ENCODE measurements at regions not wholly inside any gene's neighbourhood (a gene's known extent, or its start where the extent isn't known, plus 50 kb on each side); places are given as distances from the start of the nearest gene placed in this dataset.
"Not testable (repeated sequence)": the region's sequence is repeated elsewhere in the genome, so short reads cannot be mapped to it uniquely, and the experiment has no call there.

DNA sequence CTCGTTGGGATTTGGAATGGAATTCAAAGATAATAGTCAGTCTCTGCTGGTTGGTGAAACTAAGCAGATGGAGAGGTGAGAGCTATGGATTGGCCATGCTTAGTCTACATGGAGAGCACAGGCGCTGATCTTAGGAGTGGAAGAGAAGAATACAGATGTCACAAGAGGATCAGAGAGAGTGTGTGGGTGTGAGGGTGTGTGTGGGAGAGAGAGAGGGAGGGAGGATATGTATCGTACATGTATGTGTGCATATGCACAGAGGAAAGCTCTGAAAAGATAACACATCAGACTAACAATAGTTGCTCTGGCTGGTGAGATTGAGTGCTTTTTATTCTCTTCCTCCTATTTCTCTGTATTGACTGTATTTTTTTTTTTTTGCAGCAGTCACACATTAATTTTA, 686.2 kb upstream of the TBX3 start:
- ChIA-PET POLR2A (no interaction called here), CTCF (no interaction called here)
- Histone ChIP-seq H3K27me3 (ENCODE audit: control insufficient read depth in 2 of 2, insufficient read depth in 2 of 2, low read length in 2 of 2) (no peaks in the 10 kb centered on the region), H3K36me3 (ENCODE audit: control insufficient read depth in 2 of 2, extremely low read depth in 1 of 2, insufficient read depth in 2 of 2, low read length in 2 of 2) (no peaks in the 10 kb centered on the region), H2AFZ (ENCODE audit: low read depth, low read length) (no peak overlapping the region), H3K9ac (replicated peaks; ENCODE audit: extremely low read depth, insufficient read depth, low read length) (no peak overlapping the region), H3K4me1 (ENCODE audit: control insufficient read depth, extremely low read depth, insufficient read depth, low read length) (no peaks in the 10 kb centered on the region), H3K9me1 (replicated peaks; ENCODE audit: control insufficient read depth, extremely low read depth, insufficient read depth, low read length) (no peaks in the 10 kb centered on the region), H4K20me1 (replicated peaks; ENCODE audit: control insufficient read depth, extremely low read depth, insufficient read depth, low read length) (no peaks in the 10 kb centered on the region), H3K4me2 (ENCODE audit: insufficient read depth, low read length) (no peak overlapping the region), H3K79me2 (ENCODE audit: control insufficient read depth, insufficient read depth, low read length) (no peaks in the 10 kb centered on the region), H3K9me3 (replicated peaks; ENCODE audit: control insufficient read depth, insufficient read depth, low read length) (no peaks in the 10 kb centered on the region), H3K4me3 (replicated peaks in 1 of 3; ENCODE audit: insufficient read depth in 1 of 3, low read depth in 1 of 3, low read length in 3 of 3) (no peak overlapping the region), H3K27ac (ENCODE audit: insufficient read depth, low read depth, low read length) (no peak overlapping the region)
- FAIRE-seq (no peak), DNase-seq (ENCODE audit: low read depth, low spot score) (no peak)
- dilution Hi-C loops (cut with MboI; ENCODE audit: extremely low pct_ligation_motif_present, low sequenced_read_pairs) (no loop called here), intact Hi-C loops (cut with micrococcal nuclease) (no loop called here)
- TF ChIP-seq POLR2A (IDR thresholded peaks at IDR 0.05; ENCODE audit: low read depth, low read length) (no peak), EZH2 (IDR thresholded peaks at IDR 0.05; ENCODE audit: borderline replicate concordance, low read depth, low read length, severe bottlenecking) (no peak), POLR2AphosphoS5 (IDR thresholded peaks at IDR 0.05; ENCODE audit: insufficient read depth, low read depth, low read length) (no peak), GATA2 (IDR thresholded peaks at IDR 0.05; ENCODE audit: insufficient read depth, insufficient read length, low read depth, low read length) (no peak), JUN (IDR thresholded peaks at IDR 0.05; ENCODE audit: borderline replicate concordance, insufficient read depth, insufficient read length, low read depth) (no peak), FOS (IDR thresholded peaks at IDR 0.05; ENCODE audit: borderline replicate concordance, insufficient read depth, low read length) (no peak), MYC (IDR thresholded peaks at IDR 0.05; ENCODE audit: low read depth, low read length) (no peak)
- TF ChIP-seq, protein P1, sequence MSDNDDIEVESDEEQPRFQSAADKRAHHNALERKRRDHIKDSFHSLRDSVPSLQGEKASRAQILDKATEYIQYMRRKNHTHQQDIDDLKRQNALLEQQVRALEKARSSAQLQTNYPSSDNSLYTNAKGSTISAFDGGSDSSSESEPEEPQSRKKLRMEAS (IDR thresholded peaks at IDR 0.05; ENCODE audit: insufficient read depth, insufficient read length) = no peak
- TF ChIP-seq, protein P2, sequence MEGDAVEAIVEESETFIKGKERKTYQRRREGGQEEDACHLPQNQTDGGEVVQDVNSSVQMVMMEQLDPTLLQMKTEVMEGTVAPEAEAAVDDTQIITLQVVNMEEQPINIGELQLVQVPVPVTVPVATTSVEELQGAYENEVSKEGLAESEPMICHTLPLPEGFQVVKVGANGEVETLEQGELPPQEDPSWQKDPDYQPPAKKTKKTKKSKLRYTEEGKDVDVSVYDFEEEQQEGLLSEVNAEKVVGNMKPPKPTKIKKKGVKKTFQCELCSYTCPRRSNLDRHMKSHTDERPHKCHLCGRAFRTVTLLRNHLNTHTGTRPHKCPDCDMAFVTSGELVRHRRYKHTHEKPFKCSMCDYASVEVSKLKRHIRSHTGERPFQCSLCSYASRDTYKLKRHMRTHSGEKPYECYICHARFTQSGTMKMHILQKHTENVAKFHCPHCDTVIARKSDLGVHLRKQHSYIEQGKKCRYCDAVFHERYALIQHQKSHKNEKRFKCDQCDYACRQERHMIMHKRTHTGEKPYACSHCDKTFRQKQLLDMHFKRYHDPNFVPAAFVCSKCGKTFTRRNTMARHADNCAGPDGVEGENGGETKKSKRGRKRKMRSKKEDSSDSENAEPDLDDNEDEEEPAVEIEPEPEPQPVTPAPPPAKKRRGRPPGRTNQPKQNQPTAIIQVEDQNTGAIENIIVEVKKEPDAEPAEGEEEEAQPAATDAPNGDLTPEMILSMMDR (IDR thresholded peaks at IDR 0.05; ENCODE audit: extremely low read depth in 1 of 2, insufficient read depth in 1 of 2, low read depth in 1 of 2, low read length in 2 of 2) = no peak
- no TSS peak for BruUV-seq (replicated peaks)

DNA sequence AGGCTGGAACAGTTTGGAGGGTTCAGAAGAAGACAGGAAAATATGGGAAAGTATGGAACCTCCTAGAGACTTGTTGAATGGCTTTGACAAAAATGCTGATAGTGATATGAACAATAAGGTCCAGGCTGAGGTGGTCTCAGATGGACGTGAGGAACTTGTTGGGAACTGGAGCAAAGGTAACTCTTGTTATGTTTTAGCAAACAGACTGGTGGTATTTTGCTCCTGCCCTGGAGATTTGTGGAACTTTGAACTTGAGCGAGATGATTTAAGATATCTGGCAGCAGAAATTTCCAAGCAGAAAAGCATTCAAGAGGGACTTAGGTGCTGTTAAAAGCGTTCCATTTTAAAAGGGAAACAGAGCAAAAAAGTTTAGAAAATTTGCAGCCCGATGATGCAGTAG, 682.3 kb upstream of the TBX3 start:
- CTCF ChIA-PET; FAIRE-seq; H3K9me1 ChIP-seq (replicated peaks; ENCODE audit: control insufficient read depth, extremely low read depth, insufficient read depth, low read length): not testable (repeated sequence)

DNA sequence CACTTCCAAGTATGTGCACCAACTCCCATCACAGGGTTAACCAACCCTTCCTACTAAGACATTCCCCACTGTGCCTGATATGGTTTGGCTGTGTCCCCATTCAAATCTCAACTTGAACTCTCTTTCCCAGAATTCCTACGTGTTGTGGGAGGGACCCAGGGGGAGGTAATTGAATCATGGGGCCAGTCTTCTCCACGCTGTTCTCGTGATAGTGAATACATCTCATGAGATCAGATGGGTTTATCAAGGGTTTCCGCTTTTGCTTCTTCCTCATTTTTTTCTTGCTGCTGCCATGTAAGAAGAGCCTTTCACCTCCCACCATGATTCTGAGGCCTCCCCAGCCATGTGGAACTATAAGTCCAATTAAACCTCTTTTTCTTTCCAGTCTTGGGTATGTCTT, 681.8 kb upstream of the TBX3 start:
- dilution Hi-C loops (cut with MboI; ENCODE audit: extremely low pct_ligation_motif_present, low sequenced_read_pairs); H3K4me1 ChIP-seq (ENCODE audit: control insufficient read depth, extremely low read depth, insufficient read depth, low read length); H3K9ac ChIP-seq (replicated peaks; ENCODE audit: extremely low read depth, insufficient read depth, low read length); H3K9me1 ChIP-seq (replicated peaks; ENCODE audit: control insufficient read depth, extremely low read depth, insufficient read depth, low read length); H3K27ac ChIP-seq (ENCODE audit: insufficient read depth, low read depth, low read length); H2AFZ ChIP-seq (ENCODE audit: low read depth, low read length); intact Hi-C loops (cut with micrococcal nuclease); H3K36me3 ChIP-seq (ENCODE audit: control insufficient read depth in 2 of 2, extremely low read depth in 1 of 2, insufficient read depth in 2 of 2, low read length in 2 of 2); H3K79me2 ChIP-seq (ENCODE audit: control insufficient read depth, insufficient read depth, low read length); POLR2A ChIA-PET; DNase-seq (ENCODE audit: low read depth, low spot score); H3K4me3 ChIP-seq (replicated peaks in 1 of 3; ENCODE audit: insufficient read depth in 1 of 3, low read depth in 1 of 3, low read length in 3 of 3); H4K20me1 ChIP-seq (replicated peaks; ENCODE audit: control insufficient read depth, extremely low read depth, insufficient read depth, low read length); H3K27me3 ChIP-seq (ENCODE audit: control insufficient read depth in 2 of 2, insufficient read depth in 2 of 2, low read length in 2 of 2); CTCF ChIA-PET; FAIRE-seq; H3K4me2 ChIP-seq (ENCODE audit: insufficient read depth, low read length); H3K9me3 ChIP-seq (replicated peaks; ENCODE audit: control insufficient read depth, insufficient read depth, low read length); BruUV-seq (replicated peaks): not testable (repeated sequence)

More for the DNA sequence above, 682.3 kb upstream of the TBX3 start:
- dilution Hi-C loops (cut with MboI; ENCODE audit: extremely low pct_ligation_motif_present, low sequenced_read_pairs); H3K79me2 ChIP-seq (ENCODE audit: control insufficient read depth, insufficient read depth, low read length); H3K27me3 ChIP-seq (ENCODE audit: control insufficient read depth in 2 of 2, insufficient read depth in 2 of 2, low read length in 2 of 2); H3K4me2 ChIP-seq (ENCODE audit: insufficient read depth, low read length); H3K36me3 ChIP-seq (ENCODE audit: control insufficient read depth in 2 of 2, extremely low read depth in 1 of 2, insufficient read depth in 2 of 2, low read length in 2 of 2); H3K4me1 ChIP-seq (ENCODE audit: control insufficient read depth, extremely low read depth, insufficient read depth, low read length); H3K9ac ChIP-seq (replicated peaks; ENCODE audit: extremely low read depth, insufficient read depth, low read length); H3K4me3 ChIP-seq (replicated peaks in 1 of 3; ENCODE audit: insufficient read depth in 1 of 3, low read depth in 1 of 3, low read length in 3 of 3); intact Hi-C loops (cut with micrococcal nuclease); DNase-seq (ENCODE audit: low read depth, low spot score); H4K20me1 ChIP-seq (replicated peaks; ENCODE audit: control insufficient read depth, extremely low read depth, insufficient read depth, low read length); BruUV-seq (replicated peaks); H2AFZ ChIP-seq (ENCODE audit: low read depth, low read length); POLR2A ChIA-PET; H3K27ac ChIP-seq (ENCODE audit: insufficient read depth, low read depth, low read length); H3K9me3 ChIP-seq (replicated peaks; ENCODE audit: control insufficient read depth, insufficient read depth, low read length): not testable (repeated sequence)

Data from endothelial cell of umbilical vein (primary cell).